Bone marrow (tissue), 2 donors: ENCODE measurements at regions not wholly inside any gene's neighbourhood (a gene's known extent, or its start where the extent isn't known, plus 50 kb on each side); places are given as distances from the start of the nearest gene placed in this dataset.
"Not testable (repeated sequence)": the region's sequence is repeated elsewhere in the genome, so short reads cannot be mapped to it uniquely, and the experiment has no call there.

ENCODE experiments used
- DNase-seq, 2 donors: peaks; one replicate each; lab custom pipeline; 2025; lab: John Stamatoyannopoulos, UW

- DNase-seq, result no peak
Measured at GRCh38 chr5:174446446-174446845, 277.9 kb upstream of the MSX2 start.

GRCh38 chr5:174446988-174447387, 277.4 kb upstream of the MSX2 start:
- DNase-seq, result no peak

GRCh38 chr5:174448041-174448440, 276.3 kb upstream of the MSX2 start:
- DNase-seq, result no peak

- DNase-seq, result no peak
Measured at GRCh38 chr5:174448662-174449061, 275.7 kb upstream of the MSX2 start.

- no peak for DNase-seq
Measured at GRCh38 chr5:174453690-174454089, 270.7 kb upstream of the MSX2 start.

GRCh38 chr5:174454464-174454863, 269.9 kb upstream of the MSX2 start:
- no peak for DNase-seq

GRCh38 chr5:174454890-174455289, 269.5 kb upstream of the MSX2 start:
- DNase-seq, result no peak

GRCh38 chr5:174455301-174455700, 269.1 kb upstream of the MSX2 start:
- DNase-seq, result no peak

- DNase-seq, result no peak
Measured at GRCh38 chr5:174457141-174457678, 267.2 kb upstream of the MSX2 start.

- DNase-seq, result no peak
Measured at GRCh38 chr5:174459071-174459702, 265.2 kb upstream of the MSX2 start.

- DNase-seq, result no peak
Measured at GRCh38 chr5:174459832-174460448, 264.4 kb upstream of the MSX2 start.

GRCh38 chr5:174462129-174462528, 262.3 kb upstream of the MSX2 start:
- no peak for DNase-seq

GRCh38 chr5:174464504-174465165, 259.7 kb upstream of the MSX2 start:
- DNase-seq, result no peak

- DNase-seq, result not testable (repeated sequence)
Measured at GRCh38 chr5:174471528-174471927, 252.9 kb upstream of the MSX2 start.

- no peak for DNase-seq
Measured at GRCh38 chr5:174472956-174473355, 251.4 kb upstream of the MSX2 start.

- not testable (repeated sequence) for DNase-seq
Measured at GRCh38 chr5:174476001-174476400, 248.4 kb upstream of the MSX2 start.

- no peak for DNase-seq
Measured at GRCh38 chr5:174479325-174479724, 245.1 kb upstream of the MSX2 start.

GRCh38 chr5:174481737-174482136, 242.6 kb upstream of the MSX2 start:
- DNase-seq, result no peak

- DNase-seq, result no peak
Measured at GRCh38 chr5:174482607-174483024, 241.8 kb upstream of the MSX2 start.

- DNase-seq, result no peak
Measured at GRCh38 chr5:174483411-174483810, 241.0 kb upstream of the MSX2 start.

- DNase-seq, result no peak
Measured at GRCh38 chr5:174489215-174489614, 235.2 kb upstream of the MSX2 start.

GRCh38 chr5:174489920-174490597, 234.3 kb upstream of the MSX2 start:
- DNase-seq, result no peak

GRCh38 chr5:174490728-174491127, 233.7 kb upstream of the MSX2 start:
- DNase-seq, result no peak
